Smooth muscle cell (in vitro differentiated cells): ENCODE measurements at regions not wholly inside any gene's neighbourhood (a gene's known extent, or its start where the extent isn't known, plus 50 kb on each side); places are given as distances from the start of the nearest gene placed in this dataset.
"Not testable (repeated sequence)": the region's sequence is repeated elsewhere in the genome, so short reads cannot be mapped to it uniquely, and the experiment has no call there.

Experiments used
- DNase-seq: peaks from one replicate; lab custom pipeline; 2025; ENCODE audit not compliant: unreplicated experiment; lab: John Stamatoyannopoulos, UW
- H2AFZ ChIP-seq: fragments of 200-600 bp; sonication (generic); 2 replicates; pipeline ENCODE4 v1.6.0; 2016; ENCODE audit warnings: antibody characterized with exemption, low read depth, mild to moderate bottlenecking
- H3F3A ChIP-seq: fragments of 200-600 bp; sonication (generic); 2 replicates; pipeline ENCODE4 v1.6.0; 2017; ENCODE audit warnings: antibody characterized with exemption, low read depth
- H3K27ac ChIP-seq: fragments of 200-600 bp; sonication (generic); 2 replicates; pipeline ENCODE4 v1.5.1; 2016; ENCODE audit warnings: low read depth, mild to moderate bottlenecking
- H3K27me3 ChIP-seq: fragments of 200-600 bp; sonication (generic); 2 replicates; pipeline ENCODE4 v1.6.1; 2016; ENCODE audit warnings: low read depth, mild to moderate bottlenecking
- H3K36me3 ChIP-seq: fragments of 200-600 bp; sonication (generic); 2 replicates; pipeline ENCODE4 v1.5.1; 2016; ENCODE audit warnings: low read depth
- H3K4me1 ChIP-seq: fragments of 200-600 bp; sonication (generic); 2 replicates; pipeline ENCODE4 v1.5.1; 2016; ENCODE audit warnings: low read depth
- H3K4me2 ChIP-seq: fragments of 200-600 bp; sonication (generic); 2 replicates; pipeline ENCODE4 v1.6.0; 2016; ENCODE audit warnings: mild to moderate bottlenecking
- H3K4me3 ChIP-seq: fragments of 200-600 bp; sonication (generic); 2 replicates; pipeline ENCODE4 v1.5.1; 2016; ENCODE audit warnings: mild to moderate bottlenecking
- H3K79me2 ChIP-seq: fragments of 200-600 bp; sonication (generic); 2 replicates; pipeline ENCODE4 v1.6.0; 2016; ENCODE audit warnings: low read depth, mild to moderate bottlenecking
- H3K9ac ChIP-seq: fragments of 200-600 bp; sonication (generic); 2 replicates; pipeline ENCODE4 v1.6.0; 2016; ENCODE audit warnings: low read depth
- H3K9me3 ChIP-seq: fragments of 200-600 bp; sonication (generic); replicated peaks from 2 replicates; pipeline ENCODE4 v1.5.1; 2016; ENCODE audit warnings: low read depth
- H4K20me1 ChIP-seq: fragments of 200-600 bp; sonication (generic); 2 replicates; pipeline ENCODE4 v1.6.0; 2016; ENCODE audit warnings: low read depth
- CTCF ChIP-seq: fragments of 200-600 bp; sonication (generic); IDR thresholded peaks from 2 replicates; pipeline ENCODE4 v1.5.1; 2017; ENCODE audit warnings: borderline replicate concordance, mild to moderate bottlenecking, antibody characterized with exemption; ENCODE audit not compliant: insufficient read depth, poor library complexity, severe bottlenecking
- WGBS: methylation state at CpG from one replicate; pipeline ENCODE4 v1.1.7; 2016; ENCODE audit warnings: low lambda C conversion rate; 5-methylcytosine and 5-hydroxymethylcytosine counted together

GRCh38 chr4:72706684-72707083, 137.7 kb upstream of the ADAMTS3 start:
- Histone ChIP-seq H3K4me3 (no peak overlapping the region), H3K27me3 (no peaks in the 10 kb centered on the region), H3F3A (no peaks in the 10 kb centered on the region), H3K4me2 (no peak overlapping the region), H3K79me2 (no peaks in the 10 kb centered on the region), H3K4me1 (no peaks in the 10 kb centered on the region), H2AFZ (no peak overlapping the region), H3K9ac (no peak overlapping the region), H3K36me3 (no peaks in the 10 kb centered on the region), H3K9me3 (no peaks in the 10 kb centered on the region), H4K20me1 (no peaks in the 10 kb centered on the region), H3K27ac (no peak overlapping the region)
- no peak for DNase-seq
- TF ChIP-seq CTCF = no peak
- WGBS = 93% methylated on average over 7 of the region's 7 CpGs

DNA sequence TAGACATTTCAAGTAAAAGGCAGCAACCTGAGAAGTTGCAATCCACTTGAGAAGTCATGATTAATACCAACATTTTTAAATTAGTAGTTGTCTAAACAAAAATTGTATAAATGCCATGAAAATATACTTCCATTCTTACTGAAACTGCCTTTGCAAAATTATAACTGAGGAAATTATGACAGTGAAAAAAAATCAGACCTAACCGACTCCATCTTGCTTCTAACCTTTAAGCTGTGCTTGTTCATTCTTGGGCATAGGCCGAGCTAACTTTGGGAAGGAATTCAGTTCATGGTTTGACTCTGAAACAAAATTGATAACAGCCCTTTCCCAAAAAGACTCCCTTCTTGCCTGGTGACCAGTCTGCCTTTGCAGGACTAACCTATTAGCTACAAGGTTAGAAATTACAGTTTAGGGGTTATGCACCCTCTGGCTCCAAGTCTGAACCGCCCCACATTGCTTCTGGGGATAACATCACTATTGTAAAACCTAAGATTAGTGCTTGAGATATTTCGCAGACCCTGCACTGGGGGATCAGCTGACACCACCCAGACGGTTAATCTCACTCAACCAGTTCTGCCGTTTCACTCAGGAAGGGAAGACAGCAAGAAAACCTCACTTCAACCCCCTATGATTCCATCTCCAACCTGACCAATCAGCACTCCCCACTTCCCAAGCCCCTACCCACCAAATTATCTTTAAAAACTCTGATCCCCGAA, 136.1 kb upstream of the ADAMTS3 start:
- not testable (repeated sequence) for H3K4me3 ChIP-seq, H3F3A ChIP-seq, H3K27ac ChIP-seq, H3K4me1 ChIP-seq, H3K9me3 ChIP-seq, H3K9ac ChIP-seq, DNase-seq, H3K79me2 ChIP-seq, H3K4me2 ChIP-seq, H4K20me1 ChIP-seq, H3K27me3 ChIP-seq, H3K36me3 ChIP-seq
- WGBS = 34% methylated on average over 7 of the region's 7 CpGs
- peak overlapping the region; percentile 65 for H2AFZ ChIP-seq

DNA sequence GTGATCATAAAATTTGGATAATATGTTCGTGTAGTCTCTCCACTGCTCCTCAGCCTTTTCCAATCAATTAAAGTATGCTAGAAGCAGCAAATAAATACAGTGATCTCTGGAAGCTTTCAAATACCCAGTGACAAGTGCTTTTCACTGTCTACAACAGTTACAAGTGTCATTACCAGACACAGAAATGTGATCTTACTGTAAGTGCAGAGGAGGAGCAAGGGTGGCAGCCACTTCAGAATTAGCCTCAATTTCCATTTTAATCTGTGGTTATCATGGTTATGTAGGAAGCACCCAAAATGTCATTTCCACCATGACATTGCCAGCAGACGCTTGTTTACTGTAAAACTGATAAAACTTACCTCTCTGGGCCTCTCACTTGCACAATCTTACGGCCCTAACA, 133.9 kb upstream of the ADAMTS3 start:
- Histone ChIP-seq H3F3A (no peaks in the 10 kb centered on the region), H3K79me2 (no peaks in the 10 kb centered on the region), H3K4me1 (no peaks in the 10 kb centered on the region), H3K27me3 (no peaks in the 10 kb centered on the region), H3K4me3 (no peak overlapping the region), H3K9ac (no peak overlapping the region), H3K4me2 (no peak overlapping the region), H3K36me3 (no peaks in the 10 kb centered on the region), H3K9me3 (no peaks in the 10 kb centered on the region), H2AFZ (peak overlapping the region; percentile 20), H3K27ac (no peak overlapping the region), H4K20me1 (no peaks in the 10 kb centered on the region)
- 39% methylated on average over 3 of the region's 3 CpGs for WGBS
- no peak for TF ChIP-seq CTCF
- no peak for DNase-seq

DNA sequence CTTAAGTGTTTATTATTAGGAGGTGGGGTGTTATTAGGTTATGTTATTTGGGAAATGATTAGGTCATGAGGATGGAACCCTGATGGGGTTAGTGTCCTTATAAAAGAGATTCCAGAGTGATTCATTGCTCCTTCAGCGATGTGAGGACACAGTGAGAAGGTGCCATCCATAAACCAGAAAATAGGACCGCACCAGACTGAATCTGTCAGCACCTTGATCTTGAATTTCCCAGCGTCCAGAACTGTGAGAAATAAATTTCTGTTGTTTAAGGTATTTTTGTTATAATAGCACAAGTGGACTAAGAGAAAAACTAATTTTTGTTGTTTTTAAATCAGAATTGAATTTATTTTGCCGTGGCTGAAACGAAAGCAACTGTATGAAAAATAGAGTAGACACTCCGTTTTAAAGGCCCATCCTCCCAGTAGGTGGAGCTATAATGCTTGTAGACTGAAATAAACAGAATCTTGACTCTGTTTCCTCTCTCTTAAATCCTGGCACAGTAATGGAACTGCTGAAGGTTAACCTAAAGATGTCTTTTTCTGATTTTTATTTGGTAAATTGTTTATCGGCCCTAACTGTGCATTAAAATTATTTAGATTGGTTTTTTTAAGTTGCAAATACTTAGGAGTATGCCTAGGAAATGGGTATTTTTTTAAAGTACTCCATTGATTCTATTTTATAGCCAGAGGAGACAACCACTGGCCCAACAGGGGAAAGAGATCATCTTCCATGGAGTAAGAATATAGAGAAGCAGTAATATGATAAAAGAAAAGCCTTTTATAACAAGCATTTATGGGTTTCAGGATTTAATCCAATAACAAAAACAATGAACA, 133.2 kb upstream of the ADAMTS3 start:
- WGBS = 26% methylated on average over 7 of the region's 7 CpGs
- peak overlapping the region; percentile 78 for H3K4me2 ChIP-seq
- peak overlapping the region; percentile 45 for H3K9ac ChIP-seq
- no peaks in the 10 kb centered on the region for H3K79me2 ChIP-seq
- H3K36me3 ChIP-seq = no peaks in the 10 kb centered on the region
- no peaks in the 10 kb centered on the region for H4K20me1 ChIP-seq
- no peaks in the 10 kb centered on the region for H3F3A ChIP-seq
- no peak for DNase-seq
- H2AFZ ChIP-seq = peak overlapping the region; percentile 60
- no peaks in the 10 kb centered on the region for H3K4me1 ChIP-seq
- no peaks in the 10 kb centered on the region for H3K27me3 ChIP-seq
- TF ChIP-seq CTCF = peak; percentile 78
- no peak overlapping the region for H3K27ac ChIP-seq
- H3K9me3 ChIP-seq = no peaks in the 10 kb centered on the region
- H3K4me3 ChIP-seq = peak overlapping the region; percentile 43
